Stimulated activated CD4-positive, alpha-beta T cell treated with anti-CD3 and anti-CD28 coated beads, Interleukin-15, amount 100 ng/mL, for 24 hours (primary cell): ENCODE measurements at regions not wholly inside any gene's neighbourhood (a gene's known extent, or its start where the extent isn't known, plus 50 kb on each side); places are given as distances from the start of the nearest gene placed in this dataset.

Source experiments
- DNase-seq: peaks from one replicate; pipeline ENCODE4 v3.0.0-alpha.2; 2020

DNA sequence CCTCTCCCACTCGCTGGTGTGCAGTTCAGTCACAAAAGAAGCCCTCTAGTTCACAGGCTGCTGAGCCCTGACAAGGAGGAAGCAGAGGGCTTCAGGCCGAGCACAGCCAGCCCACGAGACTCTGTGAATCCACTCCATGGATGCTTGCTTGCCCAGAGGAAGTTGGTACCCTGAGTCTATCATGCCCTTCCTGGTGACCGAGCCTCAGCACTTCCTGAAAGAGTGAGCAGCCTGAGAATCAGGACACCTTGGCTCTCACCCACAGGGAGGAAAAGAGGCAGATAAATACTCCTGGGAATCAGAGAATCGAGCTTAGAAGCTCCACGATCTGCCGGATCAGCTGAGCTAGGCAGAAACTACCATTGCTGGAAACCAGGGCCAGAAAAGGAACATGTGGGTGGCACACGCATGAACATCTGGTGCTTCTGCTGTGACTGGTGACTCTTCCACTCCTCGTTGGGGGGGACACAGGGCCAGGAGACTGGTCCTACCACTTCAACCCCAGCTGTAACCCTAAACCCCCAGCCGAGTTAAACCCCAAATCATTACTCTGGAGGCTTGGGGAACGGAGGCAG lies 376.3 kb upstream of the CAMK1G start:
- DNase-seq = no peak

DNA sequence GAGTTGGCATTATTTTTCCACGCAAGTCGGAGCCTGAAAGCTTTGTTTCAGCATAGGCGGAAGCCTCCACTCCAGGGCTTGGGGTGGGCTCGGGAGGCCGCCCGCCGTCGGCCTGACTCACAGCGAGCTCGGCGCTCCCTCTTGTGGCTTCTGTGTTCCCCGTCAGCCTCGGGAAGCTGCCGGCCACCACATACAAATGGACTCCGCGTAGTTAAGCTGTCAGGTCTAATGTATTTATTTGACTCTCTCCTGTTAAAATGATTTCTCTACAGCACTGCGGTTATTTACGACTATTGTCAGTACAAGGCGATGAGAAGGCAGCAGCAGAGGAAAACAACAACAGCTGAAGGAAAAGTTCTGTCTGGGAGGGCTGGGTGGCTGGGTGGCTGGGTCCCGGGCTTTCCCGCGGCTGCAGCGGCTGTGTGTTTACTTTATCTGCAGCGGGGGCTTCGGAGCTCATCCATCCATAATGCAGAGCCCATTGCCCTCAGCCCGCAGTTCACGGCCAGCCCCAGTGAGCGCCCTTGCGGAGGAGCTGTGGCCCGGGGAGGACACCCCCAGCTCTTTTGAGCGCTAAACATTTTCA lies 375.7 kb upstream of the CAMK1G start:
- peak; percentile 44 for DNase-seq

DNA sequence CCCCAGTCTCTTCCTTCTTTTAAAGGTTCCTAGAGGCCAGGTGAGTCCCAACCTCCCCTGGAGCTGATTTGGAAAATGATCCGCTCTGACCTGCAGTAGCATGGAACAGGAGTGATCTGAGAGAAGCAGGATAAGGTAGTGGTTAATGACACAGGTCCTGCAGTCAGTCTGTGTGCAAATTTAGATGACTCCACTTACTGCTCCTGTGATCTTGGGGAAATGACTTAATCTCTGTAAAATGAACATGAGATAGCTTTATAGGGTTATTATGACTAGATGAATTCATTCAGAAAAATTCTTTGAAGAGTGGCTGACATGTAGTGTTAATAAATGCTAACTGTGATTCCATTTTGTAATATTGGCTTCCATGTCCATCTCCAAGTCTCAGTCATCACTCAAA lies 374.9 kb upstream of the CAMK1G start:
- DNase-seq = no peak

DNA sequence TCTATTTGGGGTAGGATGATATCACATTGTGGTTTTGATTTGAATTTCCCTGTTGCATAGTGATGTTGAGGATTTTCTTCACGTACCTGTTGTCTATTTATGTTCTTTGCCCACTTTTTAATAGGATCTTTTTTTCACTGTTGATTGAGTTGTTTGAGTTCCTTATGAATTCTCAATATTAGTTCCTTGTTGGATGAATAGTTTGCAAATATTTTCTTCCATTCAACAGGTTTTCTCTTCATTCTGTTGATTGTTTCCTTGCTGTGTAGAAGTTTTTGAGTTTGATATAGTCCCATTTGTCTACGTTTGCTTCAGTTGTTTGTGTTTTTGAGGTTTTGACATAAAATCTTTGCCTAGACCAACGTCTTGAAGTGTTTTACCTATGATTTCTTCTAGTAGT lies 369.5 kb upstream of the CAMK1G start:
- no peak for DNase-seq

DNA sequence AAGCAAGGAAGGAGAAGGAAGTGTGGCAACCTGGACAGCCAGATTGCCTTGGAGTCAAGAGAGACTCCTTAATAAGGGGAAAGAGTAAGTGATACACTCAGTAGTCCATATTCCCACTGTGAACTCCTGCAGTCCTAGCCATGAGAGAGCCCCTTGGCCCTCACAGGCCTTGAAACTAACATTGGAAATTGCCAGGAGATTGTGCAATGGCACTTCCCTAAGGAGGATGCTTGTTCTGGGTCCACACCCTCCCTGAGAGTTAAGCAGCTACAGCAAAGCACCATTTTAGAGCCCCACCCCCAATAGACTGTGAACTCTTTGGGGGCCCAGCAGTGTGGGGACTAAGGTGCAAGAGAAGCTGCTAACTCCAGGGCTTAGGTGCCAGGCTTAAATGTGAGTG lies 367.7 kb upstream of the CAMK1G start:
- no peak for DNase-seq

DNA sequence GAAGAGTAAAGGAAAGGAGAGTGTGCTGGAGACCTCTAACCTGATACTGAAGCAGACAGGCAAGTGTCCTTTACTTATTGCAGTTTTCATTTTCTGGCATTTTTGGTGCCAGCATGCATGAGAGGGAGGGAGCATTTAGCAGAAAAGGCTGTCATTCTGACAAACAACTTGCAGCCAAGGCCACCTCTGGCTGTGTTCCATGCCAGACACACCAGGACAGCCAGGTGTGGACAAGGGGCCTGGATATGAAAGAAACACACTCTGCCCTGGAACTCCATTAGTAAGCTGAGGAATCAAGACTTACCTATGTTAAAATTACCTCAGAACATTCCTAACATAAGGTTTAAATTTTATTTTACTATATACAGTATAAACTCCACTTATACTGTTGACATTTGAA lies 365.4 kb upstream of the CAMK1G start:
- no peak for DNase-seq

DNA sequence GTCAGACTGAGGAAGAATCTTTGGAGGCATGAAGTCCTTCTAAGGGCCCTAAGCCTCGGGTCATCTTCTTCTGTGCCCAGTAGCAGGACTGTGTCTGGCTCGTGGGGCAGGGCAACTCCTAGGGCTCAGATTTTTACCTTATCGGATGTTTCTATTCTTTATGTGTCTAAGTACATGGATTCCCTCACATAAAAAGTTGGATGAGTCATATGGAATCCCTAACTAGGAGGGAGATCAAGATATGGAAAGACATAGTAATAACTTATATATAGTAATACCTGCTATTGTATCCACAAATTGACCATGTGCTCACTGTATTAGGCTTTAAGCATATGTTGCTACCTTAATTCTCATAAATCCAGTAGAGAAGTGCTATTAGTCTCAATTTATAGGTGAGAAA lies 364.5 kb upstream of the CAMK1G start:
- DNase-seq = no peak

DNA sequence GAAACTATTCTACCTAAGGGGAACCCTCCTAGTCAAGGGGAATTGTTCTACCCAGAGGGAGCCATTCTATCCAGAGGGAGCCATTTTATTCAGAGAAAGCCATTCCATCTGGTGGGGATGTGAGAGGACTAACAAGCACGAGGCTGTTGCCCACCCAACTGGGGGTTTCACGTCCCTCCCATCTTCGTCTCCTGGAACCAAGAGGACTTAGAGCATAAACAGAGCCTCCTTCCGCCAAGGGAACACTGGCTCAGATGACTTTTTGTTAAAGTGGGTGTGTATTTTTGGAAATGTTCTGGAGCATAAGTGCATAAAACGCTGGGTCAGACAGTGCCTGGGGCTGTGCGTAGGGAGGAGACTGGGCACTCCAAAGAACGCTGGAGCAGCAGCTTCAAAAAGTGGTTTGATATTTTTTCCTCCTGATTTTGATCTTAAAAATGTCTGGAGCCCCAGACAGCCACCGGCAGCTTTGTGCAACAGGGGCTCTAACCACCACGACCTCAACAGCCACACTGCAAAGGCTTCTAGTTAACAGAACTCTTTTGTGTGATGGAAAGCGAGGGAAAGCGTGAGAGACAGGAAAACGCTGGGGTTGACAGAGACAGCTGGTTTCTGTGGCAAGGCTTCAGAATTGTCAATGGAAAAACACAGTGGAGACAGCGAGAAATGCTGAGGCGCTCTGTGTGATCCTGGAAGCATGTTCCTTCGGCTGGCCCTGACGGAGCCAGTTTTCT lies 363.6 kb upstream of the CAMK1G start:
- DNase-seq = no peak

DNA sequence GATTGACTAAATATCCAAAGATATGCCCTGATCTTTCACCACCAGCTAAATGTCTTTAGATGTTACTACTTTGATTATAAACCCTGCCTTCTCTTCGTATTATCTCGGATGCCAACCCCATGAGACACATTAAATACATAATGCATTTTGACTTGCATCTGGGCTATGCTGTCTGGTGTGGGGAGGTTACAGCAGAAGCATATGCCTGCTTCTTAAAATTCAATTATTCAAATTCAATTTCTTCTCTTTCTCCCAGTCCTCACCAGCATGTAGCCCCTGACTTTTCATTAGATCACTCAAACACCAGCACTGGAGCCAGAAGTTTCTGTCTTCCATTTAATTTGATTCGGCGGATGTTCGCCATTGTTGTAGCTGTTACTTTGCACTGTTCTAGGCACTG lies 360.7 kb upstream of the CAMK1G start:
- DNase-seq = no peak

DNA sequence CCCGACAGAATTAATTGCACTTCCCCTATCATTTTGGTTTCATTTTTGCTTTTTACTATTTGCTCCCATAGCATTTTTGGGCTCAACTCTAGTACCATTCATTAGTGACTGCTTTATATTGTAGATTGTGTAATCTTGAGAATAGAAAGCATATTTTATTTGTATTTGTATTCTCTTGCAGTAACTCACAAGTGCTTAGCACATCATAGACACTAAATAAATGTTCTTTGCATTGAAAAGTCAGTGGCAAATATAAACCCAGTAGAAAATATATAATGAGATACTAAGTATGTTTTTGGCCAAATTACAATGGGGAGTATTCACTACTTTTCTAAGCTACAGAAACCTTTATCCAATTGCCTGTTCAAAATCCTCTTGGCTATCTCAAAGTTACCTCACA lies 359.7 kb upstream of the CAMK1G start:
- DNase-seq = no peak

DNA sequence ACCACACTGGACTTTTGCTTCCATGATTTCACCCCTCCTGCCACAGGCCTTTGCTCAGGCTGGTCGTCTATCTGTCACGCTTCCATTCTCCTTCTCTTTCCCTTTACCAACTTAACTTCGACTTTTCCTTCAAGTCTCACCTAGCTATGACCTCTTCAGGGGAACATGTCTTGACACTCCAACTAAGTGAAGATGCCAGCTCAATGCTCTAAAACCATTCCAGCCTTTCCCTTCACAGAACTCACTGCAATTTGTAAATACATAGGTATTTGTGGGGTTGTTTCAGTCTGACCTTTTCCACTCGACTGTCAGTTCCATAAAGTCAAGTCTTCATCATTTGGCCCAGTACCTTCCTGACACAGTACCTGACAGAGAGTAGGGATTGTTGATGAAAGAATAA lies 358.6 kb upstream of the CAMK1G start:
- no peak for DNase-seq

DNA sequence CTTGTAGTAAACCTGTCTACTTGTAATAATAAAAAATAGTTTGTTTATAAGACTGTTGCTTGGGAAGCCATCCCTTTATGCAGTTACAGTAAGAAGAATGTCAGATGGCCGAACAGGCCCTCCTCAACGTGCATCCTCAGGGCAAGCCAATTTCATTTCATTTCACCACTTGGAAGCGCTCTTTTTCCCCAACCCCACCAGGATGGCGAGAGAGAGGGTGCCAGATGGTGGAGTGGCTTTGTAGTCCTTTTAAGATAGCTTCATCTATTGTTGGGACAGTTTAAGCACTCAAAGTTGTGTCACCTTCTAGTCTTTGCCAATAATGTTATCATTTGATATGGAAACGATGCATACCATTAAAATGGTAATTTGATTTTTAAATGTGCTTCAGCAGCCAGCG lies 356.3 kb upstream of the CAMK1G start:
- no peak for DNase-seq

DNA sequence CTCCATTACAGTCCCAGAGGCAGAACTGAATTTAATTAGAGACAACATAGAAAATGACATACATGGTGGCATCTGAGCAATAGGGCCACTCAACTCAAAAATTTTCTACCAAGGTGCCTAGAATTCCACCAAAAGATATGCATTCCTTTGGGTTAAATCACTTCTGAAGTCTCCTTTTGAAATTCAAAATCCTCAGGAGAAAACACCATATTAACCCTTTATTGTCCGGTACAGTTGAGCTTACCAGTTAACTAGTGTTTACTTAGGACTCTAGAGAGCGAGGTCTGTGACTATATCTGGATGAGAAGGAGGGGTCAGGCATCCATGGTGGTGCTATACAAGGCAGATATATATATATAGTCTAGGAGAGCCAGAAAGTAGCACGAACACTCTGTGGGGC lies 355.6 kb upstream of the CAMK1G start:
- DNase-seq = no peak

DNA sequence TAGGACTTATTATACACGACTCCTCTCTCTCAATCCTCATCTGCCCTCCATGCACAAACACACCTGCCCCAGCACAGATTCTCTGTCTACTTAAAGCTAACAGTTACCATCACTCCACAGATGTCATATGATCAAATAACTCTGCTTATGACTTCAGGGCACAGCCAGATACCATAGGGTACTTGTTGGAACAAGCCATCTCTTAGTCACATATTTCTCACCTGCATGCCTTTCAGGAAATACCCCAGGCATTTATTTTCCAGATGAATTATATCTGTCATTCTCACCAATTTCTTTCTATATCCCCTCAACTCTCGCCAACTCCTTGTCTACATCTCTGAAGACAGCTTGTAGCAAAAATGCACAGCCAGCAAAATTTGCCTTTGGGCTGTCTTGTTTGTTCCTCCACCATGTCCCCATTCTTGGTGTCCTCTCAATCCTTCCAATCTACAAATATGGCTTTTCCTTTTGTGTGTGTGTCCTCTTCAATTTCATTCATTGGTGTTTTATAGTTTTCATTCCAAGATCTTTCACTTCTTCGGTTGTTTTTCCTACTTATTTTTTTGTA lies 353.9 kb upstream of the CAMK1G start:
- no peak for DNase-seq

DNA sequence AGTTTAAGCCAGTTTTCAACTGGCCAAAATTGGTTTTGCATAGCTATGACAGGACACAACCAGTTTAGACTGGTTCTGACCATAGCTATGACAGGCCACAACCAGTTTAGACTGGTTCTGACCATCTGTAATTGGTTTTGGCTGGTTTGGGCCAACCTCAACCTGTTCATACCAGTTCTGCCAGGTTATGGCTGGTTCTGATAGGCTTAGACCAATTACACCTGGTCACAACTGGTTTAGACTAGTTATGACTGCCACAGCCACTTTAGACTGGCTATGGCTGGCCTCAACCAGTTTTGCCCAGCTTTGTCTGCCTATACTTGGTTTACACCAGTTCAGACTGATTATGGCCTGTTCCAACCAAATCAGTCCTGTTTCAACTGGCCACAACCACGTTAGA lies 353.2 kb upstream of the CAMK1G start:
- DNase-seq = no peak

DNA sequence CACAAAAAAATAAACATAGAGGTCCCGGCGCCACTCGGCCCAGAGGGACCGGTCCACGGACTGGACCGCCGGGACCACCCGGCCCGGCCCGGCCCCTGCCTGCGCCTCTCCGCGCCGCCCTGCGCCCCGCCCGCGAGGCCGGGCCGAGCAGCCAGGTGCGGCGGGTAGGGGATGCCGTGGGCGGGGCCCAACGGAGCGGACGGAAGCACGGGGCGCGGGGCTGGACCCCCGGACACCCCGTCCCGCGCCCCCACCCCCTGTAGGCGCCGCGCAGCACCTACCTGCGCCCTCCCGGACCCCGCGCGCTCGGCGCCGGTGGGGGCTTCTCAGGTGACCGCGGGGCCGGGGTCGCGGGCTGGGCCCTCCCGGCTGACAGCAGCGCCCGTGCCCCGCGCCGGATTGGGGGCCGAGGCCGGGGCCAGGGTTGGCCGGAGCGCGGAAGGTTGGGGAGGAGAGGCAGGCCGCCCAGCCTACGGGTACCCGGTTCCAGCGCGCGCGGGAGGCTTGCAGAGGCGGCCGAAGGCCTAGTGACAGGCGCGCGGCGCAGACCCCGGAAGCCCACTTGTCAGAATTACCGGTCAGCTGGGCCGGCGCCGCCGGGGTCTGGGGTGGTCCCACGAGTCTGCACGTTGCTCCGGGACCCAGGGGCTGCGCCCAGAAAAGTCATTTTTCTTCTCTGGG lies 351.9 kb upstream of the CAMK1G start:
- no peak for DNase-seq

DNA sequence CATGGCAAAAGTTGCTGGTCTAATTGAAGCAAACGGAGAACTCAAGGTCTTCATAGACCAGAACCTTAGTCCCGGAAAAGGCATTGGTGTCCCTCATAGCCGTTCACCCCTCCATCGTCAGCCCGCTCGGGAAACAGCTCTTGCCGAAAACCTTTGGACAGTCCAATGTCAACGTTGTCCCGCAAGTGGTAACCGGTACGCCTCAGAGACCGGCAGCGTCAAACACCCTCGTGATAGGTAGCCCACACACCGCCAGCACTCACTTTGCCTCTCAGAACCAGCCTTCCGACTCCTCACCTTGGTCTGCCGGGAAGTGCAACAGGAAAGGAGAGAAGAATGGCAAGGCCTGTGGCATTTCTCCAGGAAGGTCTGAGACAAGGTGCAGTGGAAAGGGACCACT lies 351.3 kb upstream of the CAMK1G start:
- DNase-seq = no peak

DNA sequence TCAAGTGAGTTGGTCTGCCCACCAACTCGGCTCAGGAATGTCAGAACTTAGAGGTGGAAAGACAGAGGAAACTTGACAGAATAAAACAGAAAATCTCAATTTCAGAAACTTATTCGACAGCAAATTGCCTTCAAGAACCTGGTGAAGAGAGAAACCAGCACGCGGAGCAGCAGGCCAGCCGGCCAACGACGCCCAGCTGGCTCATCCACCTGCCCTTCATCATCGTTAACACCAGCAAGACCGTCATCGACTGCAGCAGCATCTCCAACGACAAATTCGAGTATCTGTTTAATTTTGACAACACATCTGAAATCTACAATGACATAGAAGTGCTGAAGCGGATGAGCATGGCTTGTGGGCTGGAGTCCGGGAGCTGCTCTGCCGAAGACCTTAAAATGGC lies 350.8 kb upstream of the CAMK1G start:
- DNase-seq = no peak

DNA sequence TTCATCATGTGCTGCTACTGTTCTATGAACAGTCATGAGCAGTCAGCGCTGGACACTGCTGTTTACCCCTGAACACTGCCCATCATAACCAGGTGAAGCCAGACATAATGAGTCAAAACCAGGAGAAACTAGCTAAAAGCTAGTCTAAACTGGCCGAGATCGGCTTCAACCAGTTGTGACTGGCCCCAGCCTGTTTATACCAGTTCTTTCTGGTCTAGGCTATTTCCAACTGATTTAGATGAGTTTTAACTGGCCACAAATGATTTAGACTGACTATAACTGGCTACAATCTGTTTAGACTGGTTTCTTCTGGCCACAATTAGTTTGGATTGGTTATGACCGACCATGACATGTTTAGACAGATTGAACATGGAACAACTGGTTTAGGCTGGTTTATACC lies 348.3 kb upstream of the CAMK1G start:
- no peak for DNase-seq

DNA sequence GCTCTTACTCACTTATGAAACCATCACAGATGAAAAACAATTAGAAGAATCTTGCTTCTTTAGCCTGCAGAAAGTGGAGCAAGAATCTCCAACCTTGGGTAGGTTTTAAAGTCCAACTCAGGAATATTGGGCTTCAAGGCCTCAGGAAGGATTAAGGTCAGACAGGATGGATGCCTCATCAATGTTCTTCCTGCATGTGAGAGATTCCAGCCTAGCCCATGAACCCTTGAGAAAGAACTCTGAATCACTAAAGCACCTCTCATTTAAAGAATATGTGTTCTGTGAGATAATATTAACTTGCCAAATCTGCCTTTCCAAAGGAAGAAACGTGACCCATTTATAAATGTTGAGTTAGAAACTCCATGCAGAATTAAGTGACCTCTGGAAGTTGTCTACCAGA lies 345.2 kb upstream of the CAMK1G start:
- no peak for DNase-seq

DNA sequence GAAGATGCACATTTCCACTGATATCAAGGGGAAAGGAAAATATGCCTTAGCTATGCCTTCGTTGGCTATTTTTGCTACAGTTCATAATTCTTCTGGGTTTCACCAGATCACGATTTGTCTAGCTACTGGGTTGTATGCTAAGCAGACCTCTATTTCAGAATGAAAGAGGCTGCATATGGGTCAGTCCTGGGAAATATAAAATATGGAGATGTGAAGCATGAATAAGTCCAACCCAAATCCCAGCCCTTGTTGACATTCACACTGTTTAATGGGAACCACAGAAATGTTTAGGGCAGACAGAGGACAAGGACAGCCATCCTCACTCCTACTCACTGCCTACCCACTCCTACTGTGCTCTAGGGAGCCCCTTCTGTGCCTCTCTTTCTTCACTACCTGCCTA lies 343.2 kb upstream of the CAMK1G start:
- no peak for DNase-seq

DNA sequence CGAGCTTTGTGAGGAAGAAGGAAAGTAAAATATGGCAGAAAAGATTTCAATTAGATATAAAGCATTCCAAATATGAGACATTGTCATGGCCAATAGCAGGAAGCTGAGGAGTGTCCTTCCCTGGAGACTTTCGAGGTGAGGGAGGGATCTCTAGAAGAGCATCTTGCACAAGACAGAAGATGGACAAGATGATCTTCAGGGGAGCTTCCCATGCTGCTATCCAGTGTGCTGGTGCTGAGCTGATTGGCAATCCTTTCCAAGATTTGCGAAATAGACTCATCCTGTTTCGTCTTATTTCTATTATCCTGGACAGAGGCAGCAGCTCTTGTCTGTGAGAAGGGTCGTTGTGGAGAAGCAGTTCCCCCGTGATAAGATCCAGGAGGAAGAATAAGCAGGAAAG lies 342.0 kb upstream of the CAMK1G start:
- DNase-seq = no peak

DNA sequence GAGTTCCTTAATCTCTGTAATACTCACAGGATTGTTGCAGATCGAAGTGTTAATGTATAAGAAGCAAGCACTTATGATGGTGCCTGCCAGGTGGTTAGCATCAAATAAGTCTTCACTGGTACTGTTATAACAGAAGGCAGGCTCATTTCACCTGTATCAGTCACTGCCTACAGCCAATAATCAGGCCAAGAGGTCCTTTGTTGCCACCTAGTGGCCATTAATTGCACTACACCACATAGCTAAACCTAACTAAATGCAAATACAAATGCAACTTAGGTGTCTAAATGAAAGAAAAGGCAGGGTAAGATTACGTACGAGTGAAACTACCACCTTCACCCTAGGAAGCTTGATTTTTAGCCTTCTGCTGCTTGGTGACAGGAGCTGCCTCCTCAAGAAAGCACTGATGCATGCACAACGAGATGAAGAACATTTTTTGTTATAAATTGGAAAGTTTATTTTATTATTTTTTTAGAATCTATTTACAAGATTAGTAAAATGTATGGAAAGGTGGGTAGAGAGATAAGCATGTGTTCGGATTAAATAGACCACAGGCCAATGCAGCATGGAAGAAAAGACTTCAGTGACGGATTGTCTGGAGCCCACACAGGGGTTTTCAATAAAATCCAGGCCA lies 334.8 kb upstream of the CAMK1G start:
- DNase-seq = peak; percentile 60
